Type B pancreatic cell (in vitro differentiated cells): ENCODE measurements at regions not wholly inside any gene's neighbourhood (a gene's known extent, or its start where the extent isn't known, plus 50 kb on each side); places are given as distances from the start of the nearest gene placed in this dataset.

Source experiments
- DNase-seq: peaks from one replicate; pipeline ENCODE4 v3.0.0; 2021; ENCODE audit warnings: mixed read lengths; ENCODE audit not compliant: unreplicated experiment; ENCODE audit errors: extremely low spot score
- H3K27ac Mint-ChIP-seq: 2 replicates; pipeline ENCODE4 v1.8.0; 2021; ENCODE audit warnings: mild to moderate bottlenecking, mixed read lengths
- H3K27me3 Mint-ChIP-seq: 2 replicates; pipeline ENCODE4 v1.8.0; 2021; ENCODE audit warnings: mixed read lengths
- H3K36me3 Mint-ChIP-seq: 2 replicates; pipeline ENCODE4 v1.8.0; 2021; ENCODE audit warnings: mixed read lengths
- H3K4me1 Mint-ChIP-seq: one replicate; pipeline ENCODE4 v1.8.0; 2021; ENCODE audit warnings: mixed read lengths; ENCODE audit not compliant: unreplicated experiment
- H3K4me3 Mint-ChIP-seq: 2 replicates; pipeline ENCODE4 v1.8.0; 2021; ENCODE audit warnings: mild to moderate bottlenecking, mixed read lengths
- H3K9me3 Mint-ChIP-seq: 2 replicates; pipeline ENCODE4 v1.8.0; 2021; ENCODE audit warnings: mixed read lengths
- TF ChIP-seq, protein P1 (sequence below): fragments of 200-600 bp; sonication (generic); conservative IDR thresholded peaks from 2 replicates; pipeline ENCODE4 v1.5.0; 2021; ENCODE audit warnings: antibody characterized with exemption, mild to moderate bottlenecking

DNA sequence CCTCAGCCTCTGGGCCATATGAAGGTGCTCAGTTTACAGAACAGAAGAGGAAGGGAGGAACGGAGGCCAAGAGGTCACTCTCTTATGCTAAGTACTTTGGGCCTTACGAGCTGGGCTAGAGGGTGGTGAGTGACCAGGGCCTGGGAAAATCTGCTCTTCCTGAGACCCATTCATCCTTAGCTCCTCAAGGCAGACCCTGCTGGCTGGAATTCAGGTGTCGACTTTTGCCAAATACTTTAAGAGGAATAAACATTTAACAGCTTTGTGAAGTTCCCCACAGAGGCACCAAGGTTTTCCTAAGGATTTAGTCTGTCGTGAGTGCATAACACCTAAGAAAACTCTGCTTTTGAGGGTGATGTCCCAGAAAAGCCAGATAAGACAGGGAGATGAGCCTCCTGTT lies 129.7 kb upstream of the SIX2 start:
- DNase-seq = peak; percentile 20
- Mint-ChIP-seq H3K9me3 (peaks cover 2% of the 10 kb centered on the region), H3K27ac (no peak overlapping the region), H3K27me3 (peaks cover 36% of the 10 kb centered on the region), H3K4me3 (no peak overlapping the region), H3K4me1 (peaks cover 5% of the 10 kb centered on the region), H3K36me3 (no peaks in the 10 kb centered on the region)
- TF ChIP-seq, protein P1, sequence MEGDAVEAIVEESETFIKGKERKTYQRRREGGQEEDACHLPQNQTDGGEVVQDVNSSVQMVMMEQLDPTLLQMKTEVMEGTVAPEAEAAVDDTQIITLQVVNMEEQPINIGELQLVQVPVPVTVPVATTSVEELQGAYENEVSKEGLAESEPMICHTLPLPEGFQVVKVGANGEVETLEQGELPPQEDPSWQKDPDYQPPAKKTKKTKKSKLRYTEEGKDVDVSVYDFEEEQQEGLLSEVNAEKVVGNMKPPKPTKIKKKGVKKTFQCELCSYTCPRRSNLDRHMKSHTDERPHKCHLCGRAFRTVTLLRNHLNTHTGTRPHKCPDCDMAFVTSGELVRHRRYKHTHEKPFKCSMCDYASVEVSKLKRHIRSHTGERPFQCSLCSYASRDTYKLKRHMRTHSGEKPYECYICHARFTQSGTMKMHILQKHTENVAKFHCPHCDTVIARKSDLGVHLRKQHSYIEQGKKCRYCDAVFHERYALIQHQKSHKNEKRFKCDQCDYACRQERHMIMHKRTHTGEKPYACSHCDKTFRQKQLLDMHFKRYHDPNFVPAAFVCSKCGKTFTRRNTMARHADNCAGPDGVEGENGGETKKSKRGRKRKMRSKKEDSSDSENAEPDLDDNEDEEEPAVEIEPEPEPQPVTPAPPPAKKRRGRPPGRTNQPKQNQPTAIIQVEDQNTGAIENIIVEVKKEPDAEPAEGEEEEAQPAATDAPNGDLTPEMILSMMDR = no peak

DNA sequence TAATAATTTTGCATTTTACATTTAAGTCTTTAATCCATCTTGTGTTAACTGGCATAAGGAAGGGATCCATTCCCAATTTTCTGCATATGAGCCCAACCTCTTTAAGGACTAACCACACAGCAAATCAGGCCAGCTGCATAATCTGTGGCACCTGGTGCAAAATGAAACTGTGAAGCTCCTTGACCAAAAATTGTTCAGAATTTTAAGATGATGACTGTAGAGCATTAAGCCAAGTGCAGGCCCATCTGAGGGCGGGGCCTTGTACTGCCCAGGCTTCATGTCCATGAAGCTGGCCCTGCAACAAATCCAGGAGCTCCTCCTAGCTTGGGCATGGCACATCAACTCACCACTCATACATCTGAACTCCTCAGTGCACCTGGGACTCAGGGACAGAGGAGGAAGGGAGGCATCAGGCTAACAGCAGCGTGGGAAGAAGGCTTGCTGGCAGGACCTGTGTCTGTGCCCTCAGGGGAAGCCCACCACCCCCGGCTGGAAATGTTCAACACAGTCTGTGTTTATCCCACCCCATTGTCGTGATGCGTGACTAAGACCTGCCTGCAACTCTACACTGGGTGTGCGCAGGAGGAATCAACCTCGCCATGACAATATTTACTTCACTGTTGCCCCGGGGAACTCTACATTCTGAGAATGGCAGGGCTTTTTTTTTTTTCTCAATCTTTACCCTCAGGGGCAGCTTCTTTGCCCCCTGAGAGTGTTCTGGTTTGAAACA lies 128.9 kb upstream of the SIX2 start:
- TF ChIP-seq, protein P1 = no peak
- no peak overlapping the region for H3K27ac Mint-ChIP-seq
- no peak overlapping the region for H3K4me3 Mint-ChIP-seq
- H3K36me3 Mint-ChIP-seq = no peaks in the 10 kb centered on the region
- H3K9me3 Mint-ChIP-seq = peaks cover 5% of the 10 kb centered on the region
- H3K4me1 Mint-ChIP-seq = peaks cover 8% of the 10 kb centered on the region
- DNase-seq = peak; percentile 53
- peaks cover 29% of the 10 kb centered on the region for H3K27me3 Mint-ChIP-seq

DNA sequence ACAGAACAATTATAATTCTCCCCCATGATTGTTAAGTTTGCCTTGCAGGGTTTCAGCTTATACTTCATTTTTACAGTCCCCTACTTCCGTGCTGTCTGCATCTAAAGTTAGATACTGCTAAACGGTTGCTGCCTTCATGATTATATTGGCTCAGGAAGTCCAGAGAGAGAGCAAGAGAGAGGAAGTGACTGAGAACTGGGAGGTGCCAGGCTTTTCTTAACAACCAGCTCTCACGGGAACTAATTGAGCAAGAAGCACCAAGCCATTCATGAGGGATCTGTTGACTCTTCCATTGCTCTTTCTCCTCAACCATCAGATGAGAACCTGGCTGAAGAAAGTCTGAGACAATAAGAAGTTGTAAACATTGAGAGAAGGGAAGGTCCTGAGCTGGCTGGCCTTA lies 125.5 kb upstream of the SIX2 start:
- Mint-ChIP-seq H3K4me1 (peaks cover 8% of the 10 kb centered on the region), H3K4me3 (no peak overlapping the region)

DNA sequence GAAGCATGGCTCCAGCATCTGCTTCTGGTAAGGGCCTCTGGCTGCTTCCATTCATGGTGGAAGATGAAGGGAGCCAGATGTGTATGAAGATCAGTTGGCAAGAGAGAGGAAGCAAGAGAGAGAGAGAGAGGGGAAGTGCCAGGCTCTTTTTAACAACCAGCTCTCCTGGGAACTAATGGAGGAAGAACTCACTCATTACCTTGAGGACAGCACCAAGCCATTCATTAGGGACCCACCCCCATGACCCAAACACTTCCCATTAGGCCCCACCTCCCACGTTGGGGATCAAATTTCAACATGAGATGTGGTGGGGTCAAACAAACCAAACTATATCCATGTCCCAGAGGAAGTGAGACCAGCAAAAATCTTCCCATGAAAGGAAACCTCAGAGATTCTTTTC lies 124.8 kb upstream of the SIX2 start:
- peaks cover 5% of the 10 kb centered on the region for H3K9me3 Mint-ChIP-seq
- peak; percentile 8 for DNase-seq
- TF ChIP-seq, protein P1 = no peak

More for the DNA sequence above, 125.5 kb upstream of the SIX2 start:
- TF ChIP-seq, protein P1 = no peak
- H3K27me3 Mint-ChIP-seq = peaks cover 18% of the 10 kb centered on the region
- H3K9me3 Mint-ChIP-seq = peaks cover 5% of the 10 kb centered on the region
- no peak overlapping the region for H3K27ac Mint-ChIP-seq
- DNase-seq = no peak
- no peaks in the 10 kb centered on the region for H3K36me3 Mint-ChIP-seq

DNA sequence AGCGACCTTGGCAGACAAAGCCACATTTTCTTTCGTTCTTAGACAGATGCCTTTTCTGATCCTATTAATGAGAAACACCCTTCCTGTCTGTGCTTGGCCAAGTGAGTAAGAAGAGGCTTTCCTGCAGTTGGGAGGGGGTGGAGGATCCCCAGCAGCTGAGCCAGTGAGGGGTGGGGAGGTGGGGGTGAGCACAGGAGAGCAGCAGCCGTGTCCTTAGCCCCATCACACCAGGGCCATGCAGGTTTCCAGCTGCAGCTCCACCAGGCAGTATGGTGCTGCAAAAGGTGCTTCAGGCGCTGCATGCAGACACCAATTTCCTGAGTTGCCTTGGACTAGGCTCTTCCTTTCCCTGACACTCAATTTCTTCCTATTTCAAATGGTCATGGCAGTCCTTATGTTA lies 123.3 kb upstream of the SIX2 start:
- TF ChIP-seq, protein P1 = no peak
- H3K27ac Mint-ChIP-seq = no peak overlapping the region
- DNase-seq = peak; percentile 16
- H3K9me3 Mint-ChIP-seq = peaks cover 5% of the 10 kb centered on the region
- peaks cover 8% of the 10 kb centered on the region for H3K4me1 Mint-ChIP-seq
- no peak overlapping the region for H3K4me3 Mint-ChIP-seq
- H3K27me3 Mint-ChIP-seq = peaks cover 12% of the 10 kb centered on the region
- no peaks in the 10 kb centered on the region for H3K36me3 Mint-ChIP-seq

More for the DNA sequence above, 124.8 kb upstream of the SIX2 start:
- Mint-ChIP-seq H3K27me3 (peaks cover 18% of the 10 kb centered on the region), H3K4me1 (peaks cover 8% of the 10 kb centered on the region), H3K36me3 (no peaks in the 10 kb centered on the region), H3K27ac (no peak overlapping the region), H3K4me3 (no peak overlapping the region)
